ENCODE measurements at regions not wholly inside any gene's neighbourhood (a gene's known extent, or its start where the extent isn't known, plus 50 kb on each side); places are given as distances from the start of the nearest gene placed in this dataset.
"Not testable (repeated sequence)": the region's sequence is repeated elsewhere in the genome, so short reads cannot be mapped to it uniquely, and the experiment has no call there.

DNA sequence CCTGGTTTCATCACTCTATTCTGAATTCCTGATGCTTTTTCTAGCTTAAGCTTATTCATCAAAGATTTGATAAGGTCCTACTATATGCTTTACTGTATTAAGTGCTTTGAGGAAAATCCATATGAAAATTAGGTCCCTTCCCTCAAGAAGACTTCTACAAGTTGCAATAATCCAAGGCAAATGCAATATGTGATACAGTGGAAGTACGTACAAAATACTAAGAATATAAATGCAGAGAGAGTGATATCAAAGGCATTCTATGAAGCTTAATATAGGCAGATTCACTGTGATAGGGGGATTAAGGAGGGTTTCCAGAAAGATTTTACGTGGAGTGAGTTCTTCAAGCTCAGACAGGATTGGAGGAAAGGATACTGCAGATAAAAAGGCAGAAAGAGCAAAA lies 142.1 kb downstream of the C6orf118 start:
- DNase-seq: no peak

DNA sequence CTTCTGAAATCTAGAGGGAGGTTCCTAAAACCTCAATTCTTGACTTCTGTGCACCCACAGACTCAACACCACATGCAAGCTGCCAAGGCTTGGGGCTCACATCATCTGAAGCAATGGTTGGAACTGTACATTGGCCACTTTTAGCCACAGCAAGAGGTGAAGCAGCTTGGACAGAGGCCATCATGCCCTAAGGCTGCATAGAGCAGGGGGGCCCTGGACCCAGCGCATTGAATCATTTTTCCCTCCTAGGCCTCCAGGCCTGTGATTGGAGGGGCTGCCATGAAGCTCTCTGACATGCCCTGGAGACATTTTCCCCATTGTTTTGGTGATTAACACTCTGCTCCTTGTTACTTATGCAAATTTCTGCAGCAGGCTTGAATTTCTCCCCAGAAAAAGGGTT lies 145.9 kb downstream of the C6orf118 start:
- no peak for DNase-seq

DNA sequence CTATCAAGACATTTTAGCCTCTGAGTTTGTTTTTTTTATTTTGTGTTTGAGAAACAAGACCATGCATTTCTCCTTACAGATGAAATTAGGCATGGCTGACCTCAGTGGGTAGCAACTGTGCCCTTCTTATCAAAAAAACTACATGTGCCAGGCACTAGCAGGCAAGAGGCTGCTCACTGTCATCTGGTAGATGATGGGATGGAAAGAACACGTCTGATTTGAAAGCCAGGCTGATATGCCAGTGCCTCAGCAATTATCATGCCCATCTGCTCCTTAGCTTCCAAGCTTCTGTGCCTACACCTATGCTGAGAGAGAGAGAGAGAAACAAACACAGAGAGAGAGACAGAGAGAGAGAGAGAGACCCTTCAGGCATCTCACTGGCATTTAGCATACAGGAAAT lies 149.9 kb downstream of the C6orf118 start:
- DNase-seq: no peak

DNA sequence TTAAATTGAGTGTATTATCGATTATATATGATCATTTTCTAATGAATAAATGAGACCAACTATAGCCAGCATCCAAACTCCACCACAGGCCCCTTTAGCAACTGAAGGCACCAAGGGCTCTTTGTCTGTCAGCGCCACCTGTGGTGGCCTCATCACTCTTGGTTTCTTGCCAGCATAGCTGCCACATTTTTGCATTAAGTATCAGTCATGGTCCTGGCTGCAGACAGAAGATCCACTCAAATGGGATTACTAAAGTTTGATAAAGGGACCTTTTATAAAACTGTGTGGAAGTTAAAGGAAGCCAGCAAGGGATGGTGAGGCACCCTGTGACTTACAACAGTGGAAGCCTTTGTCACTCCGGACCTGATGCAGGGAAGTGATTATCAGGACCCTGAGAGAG lies 162.9 kb downstream of the C6orf118 start:
- no peak for DNase-seq

DNA sequence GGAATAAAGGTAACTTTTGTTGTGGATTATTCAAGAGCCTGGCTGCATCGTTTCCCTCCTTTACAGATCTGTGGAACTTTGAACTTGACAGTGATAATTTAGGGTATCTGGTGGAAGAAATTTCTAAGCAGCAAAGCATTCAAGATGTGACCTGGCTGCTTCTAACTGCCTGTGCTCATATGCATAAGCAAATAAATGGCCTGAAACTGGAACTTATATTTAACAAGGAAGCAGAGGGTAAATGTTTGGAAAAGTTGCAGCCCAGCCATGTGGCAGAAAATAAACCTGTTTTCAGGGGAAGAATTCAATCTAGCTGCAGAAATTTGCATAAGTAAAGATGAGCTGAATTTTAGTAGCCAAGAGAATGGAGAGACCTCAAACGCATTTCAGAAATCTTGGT lies 173.5 kb downstream of the C6orf118 start:
- DNase-seq: no peak

DNA sequence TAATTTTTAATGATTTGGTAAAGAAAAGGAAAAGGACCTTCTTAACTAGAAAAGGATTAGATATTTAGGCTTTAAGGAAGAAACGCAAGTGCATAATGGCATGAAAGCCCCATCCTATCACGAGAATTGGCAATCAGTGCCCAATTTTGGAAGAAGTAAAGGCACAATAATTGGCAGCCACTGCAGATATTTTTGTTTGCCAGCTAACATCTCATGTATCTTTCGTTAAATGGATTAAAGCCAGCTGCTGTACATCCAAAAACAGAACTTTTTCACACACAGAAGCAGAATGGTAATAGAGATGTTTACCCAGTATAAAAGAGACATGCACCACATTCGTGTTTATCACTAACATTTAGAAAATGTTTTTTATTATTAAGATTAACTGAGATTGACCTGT lies 180.3 kb downstream of the C6orf118 start:
- no peak for DNase-seq

DNA sequence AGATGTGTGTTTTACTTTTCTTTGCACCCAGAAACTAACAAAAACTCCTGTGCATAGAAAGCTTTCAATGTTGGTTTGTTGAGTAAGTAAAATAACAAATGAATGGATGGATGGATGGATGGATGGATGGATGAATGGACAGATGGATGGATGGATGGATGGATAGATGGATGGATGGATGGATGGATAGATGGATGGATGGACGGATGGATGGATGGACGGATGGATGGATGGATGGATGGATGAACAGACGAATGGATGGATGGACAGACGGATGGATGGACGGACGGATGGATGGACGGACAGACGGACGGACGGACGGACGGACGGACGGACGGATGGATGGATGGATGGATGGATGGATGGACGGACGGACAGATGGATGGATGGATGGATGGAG lies 181.7 kb downstream of the C6orf118 start:
- not testable (repeated sequence) for DNase-seq

DNA sequence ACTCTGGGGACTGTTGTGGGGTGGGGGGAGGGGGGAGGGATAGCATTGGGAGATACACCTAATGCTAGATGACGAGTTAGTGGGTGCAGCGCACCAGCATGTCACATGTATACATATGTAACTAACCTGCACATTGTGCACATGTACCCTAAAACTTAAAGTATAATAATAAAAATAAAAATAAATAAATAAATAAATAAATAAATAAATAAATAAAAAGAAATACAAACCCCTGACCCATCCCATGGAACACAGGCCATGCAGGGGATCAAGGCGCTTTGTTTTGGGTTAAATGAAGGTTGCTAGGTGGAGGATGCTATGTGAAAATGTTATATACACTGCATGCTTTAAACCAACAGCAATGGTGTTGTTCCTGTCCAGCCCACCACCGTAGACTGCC lies 184.7 kb downstream of the C6orf118 start:
- DNase-seq: not testable (repeated sequence)

DNA sequence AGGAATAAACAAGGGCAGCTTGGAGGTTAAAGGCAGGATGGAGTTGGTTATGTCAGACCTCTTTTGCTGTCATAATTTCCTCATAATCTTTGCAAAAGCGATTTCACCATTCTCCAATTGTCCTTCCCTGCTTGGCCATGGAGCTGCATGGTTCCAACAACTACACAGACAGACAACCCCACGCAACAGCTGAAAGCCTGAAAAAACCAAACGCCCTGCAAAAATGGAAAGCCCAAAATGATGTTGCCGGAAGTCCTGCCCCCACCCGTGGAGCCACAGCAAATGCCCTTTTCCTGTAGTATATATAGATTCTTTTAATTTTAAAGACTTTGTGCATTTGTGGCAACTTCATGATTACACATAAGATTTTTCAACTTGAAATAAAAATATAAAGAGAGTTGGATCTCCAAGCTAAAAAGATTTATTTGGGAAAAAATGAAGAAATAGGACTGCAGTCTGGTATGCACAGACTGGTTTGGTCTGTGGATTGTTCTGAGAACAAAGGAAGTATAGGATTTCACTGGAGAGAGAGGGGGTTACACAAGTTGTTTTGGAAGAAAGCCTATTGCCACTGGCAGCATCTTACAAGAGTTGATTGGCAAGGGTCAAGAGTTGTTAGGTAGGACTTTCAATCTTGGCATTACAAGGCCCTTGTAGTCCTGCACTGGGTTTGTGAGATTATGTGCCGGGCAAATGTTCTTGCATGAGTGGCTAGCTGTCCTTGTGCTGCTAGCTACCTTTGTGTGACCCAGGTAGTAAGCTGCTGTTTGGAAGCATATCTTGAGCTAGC lies 190.0 kb downstream of the C6orf118 start:
- no peak for DNase-seq

DNA sequence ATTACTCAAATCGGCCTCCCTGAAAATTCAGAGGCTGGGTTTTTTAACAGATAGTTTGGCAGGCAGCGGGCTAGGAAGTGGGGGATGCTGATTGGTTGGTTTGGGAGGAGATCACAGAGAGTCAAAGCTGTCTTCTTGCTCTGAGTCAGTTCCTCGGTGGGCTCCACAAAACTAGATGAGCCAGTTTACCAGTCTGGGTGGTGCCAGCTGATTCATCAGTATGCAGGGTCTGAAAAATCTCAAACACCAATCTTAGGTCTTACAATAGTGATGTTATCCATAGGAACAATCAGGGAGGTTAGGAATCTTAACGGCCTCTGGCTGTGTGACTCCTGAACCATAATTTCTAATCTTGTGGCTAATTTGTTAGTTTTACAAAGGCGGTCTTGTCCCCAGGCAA lies 190.7 kb downstream of the C6orf118 start:
- no peak for DNase-seq

DNA sequence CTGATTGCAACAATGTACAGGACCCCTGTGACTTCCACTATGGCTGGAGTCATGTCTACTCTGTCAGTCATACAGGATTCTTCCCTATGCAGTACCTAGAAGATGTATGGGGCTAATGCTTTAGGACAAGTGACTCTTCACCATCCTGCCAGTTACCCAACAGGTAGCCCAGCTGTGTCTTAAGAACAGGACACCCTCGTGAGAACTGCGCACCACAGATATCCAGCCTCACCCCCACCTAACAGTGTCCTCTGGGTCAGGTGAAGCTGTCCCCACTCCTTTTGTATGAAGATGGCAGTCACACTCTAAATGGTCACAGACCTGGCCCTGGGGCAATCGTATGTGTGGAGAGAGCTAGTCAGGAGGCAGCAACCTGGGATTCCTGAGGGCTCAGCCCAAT lies 191.6 kb downstream of the C6orf118 start:
- no peak for DNase-seq

DNA sequence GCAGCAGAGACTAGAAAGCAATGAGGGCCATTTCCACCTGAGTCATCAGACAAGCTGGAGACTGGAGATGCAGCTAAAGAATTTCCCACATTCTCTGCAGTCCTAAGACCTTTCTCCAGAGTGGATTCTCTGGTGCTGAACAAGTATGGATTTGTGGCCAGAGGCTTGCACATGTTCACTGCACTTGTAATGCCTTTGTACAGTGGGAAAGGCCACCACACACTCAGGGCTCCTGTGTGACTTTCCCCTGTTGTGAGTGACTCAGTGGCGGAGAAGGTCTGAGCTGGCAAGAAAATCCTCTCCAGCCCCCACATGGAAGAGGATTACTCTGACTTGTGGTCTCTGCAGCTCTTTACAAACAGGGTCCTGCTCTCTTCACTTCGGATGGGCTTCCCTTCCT lies 192.3 kb downstream of the C6orf118 start:
- DNase-seq: no peak

DNA sequence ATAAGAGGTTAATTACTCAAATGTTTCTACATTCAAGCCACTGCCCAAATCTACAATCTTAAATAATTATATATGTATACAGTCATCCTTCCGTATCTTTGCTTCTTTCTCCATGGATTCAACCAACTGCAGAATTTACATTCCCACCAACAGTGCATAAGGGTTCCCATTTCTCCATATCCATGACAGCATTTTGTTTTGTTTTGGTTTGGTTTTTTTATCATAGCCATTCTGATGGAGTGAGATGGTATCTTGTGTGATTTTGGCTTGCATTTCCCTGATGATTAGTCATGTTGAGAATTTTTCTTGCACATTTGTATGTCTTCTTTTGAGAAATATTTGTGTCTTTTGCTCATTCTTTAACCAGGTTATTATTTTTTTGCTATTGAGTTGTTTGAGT lies 198.5 kb downstream of the C6orf118 start:
- DNase-seq: no peak

DNA sequence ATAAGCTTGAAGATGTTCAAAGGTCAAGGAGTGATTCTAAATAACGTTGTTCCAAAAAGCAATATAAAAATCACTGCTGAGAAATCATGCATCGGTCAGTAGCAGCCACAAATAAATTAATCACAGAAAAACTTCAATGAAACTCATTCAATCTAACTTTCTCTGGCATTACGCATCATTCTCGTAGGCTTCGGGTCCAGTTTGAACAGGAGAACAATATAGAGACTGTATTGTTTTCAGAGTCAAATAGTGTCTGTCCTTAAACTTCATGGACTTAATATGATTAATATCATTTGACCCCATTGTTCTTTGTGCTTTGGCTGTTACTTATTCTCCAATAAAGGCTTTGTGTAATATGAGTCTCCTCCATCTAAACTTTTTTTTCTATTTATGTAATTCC lies 200.4 kb downstream of the C6orf118 start:
- DNase-seq: no peak

DNA sequence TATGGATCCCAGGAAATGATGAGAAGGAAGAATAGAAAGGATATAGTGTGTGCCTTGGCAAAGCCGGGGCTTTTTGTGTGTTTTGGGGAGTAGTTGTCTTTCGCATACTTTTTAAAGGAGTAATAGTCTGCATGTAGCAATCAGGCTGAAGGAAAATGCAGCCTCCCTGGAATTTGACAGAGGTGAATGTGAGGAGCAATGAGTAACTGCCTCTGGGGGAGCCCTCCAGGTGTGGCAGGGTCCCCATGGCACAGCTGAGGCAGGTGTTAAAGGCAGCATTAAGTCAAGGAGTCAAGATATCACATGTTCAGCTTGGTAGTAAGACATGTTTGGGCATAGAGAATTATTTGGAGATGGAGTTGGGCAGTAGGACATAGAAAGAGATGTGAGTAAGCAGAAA lies 203.1 kb downstream of the C6orf118 start:
- DNase-seq: no peak

DNA sequence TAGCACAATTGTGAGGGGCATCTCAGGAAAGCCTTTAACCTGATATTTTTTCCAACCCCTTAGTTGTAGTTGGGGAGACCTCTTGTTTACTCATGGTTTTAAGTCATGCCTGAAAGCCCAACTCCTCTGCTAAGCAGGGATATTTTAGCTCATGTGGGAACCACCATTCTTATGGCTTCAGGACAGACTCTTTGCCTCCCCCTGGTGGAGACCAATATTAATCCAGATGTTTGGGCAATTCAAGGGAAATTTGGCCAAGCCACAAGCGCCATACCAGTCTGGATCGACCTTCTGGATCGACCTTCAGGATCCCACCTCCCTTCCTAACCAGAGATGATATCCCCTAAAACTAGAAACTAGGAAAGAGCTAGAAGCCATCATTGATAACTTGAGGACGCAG lies 211.2 kb downstream of the C6orf118 start:
- DNase-seq: no peak

DNA sequence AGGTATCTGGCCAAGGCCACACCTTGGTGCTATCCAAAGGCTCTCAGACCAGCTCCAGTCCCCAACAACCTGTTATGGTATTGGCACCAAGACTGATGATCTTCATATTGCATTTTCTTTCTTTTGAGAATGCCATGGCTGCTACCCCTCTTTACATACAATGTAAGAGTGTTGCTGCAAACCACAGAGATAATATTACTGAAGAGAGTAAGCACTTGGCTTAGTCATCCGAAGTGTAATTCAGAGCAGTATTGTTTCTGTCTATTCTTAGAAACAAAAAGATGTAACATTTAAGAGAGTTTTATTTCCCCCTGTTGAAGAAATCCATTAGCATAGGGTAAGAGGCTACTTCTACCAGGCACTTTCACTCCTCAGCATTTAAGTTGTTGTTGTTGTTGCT lies 212.5 kb downstream of the C6orf118 start:
- no peak for DNase-seq

DNA sequence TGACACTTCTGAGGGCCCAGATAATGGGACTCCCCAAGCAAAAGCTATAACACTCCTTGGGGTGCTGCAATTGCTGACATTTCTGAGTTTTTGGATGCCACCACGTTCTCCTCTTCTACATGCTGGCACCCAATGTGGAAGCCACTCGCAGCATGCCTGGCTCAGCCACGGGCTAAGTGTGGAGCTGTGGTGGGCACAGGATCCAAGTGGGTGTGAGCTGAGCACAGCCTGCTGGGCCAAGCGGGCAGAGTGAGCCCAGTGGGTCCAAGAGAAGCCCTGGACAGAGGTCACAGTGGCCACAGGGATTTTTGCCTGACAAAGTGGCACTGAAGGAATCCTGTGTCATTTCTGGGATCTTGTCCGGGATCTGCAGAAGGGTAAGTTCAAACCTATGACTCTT lies 213.2 kb downstream of the C6orf118 start:
- DNase-seq: no peak

DNA sequence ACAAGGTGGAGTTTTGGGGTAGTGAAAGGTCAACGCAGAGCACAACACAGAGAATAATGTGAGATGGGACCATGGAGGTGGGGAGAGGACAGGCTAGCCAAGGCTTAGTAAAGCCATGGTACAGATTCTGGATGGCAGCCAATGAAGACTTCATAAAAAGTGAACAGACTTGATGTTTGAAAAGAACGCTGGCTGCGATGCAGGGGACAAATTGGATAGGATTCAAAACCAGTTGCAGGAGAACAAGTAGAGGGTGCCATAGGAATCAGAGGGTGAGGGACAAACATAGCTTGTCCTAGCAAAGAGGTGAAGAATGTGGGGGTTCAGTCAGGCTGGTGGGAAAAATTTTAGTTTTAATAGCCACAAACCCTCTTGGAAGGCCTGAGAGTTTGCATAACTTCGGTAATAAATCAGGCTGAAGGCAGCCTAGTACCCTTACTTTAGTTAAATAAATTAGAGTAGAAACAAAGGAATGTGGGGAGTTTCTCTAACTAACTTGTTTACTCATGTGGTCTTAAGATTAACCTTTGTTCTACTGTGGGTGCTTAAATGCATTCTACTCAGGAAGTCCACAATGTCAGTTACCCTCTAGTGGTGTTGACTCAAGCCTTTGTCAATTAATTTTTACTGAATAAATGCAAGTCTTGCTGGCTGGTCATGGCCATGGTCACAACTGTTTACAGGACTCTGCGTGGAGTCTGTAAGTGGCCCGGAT lies 216.4 kb downstream of the C6orf118 start:
- no peak for DNase-seq

DNA sequence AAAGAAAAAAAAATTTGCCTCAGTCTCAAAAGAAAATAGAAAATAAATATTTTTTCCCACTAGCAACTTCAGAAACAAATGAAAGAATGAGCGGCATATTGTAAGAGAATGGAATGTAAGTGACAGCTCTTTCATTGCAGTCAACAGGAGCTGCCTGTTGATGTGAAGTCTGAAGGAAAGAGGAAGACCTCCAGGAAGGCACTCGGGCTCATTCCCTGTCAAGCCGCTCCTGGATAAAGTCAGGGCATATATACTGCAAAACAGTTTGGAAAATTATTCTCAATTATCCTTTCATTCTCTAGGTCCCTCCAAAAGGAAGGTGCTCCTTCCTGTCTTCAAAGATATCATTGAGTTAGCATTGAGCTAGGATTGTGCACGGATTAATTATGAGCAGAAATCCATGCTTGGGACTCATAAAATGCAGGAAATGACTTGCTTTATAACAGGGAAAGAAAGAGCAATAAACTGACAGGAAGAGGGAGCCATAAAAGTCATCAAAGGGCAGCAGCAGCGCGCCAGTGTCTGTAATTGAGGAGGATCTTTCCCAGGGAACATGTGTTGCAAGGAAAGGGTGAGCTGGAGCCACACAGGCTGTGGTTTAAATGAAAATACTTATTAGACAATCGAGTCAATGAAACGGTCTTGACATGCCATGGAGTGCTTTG lies 218.2 kb downstream of the C6orf118 start:
- DNase-seq: no peak

DNA sequence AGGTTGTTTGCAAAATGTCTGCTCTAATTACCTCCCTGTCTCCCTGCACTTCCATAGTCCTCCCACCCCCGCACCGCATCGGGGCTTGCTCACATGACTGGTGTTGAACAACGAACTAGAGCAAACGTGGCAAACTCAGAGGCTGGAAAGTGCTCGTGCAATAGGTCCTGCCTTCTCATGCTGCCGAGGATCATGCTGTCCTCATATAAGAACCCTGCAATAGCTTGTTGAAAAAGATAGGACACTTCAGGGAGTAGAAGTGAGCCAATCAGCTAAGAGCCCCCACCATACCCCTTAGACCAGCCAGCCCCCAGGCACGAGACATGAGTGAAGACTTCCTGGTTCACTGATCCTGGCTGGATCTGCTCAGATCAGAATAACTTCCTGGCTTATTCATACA lies 219.2 kb downstream of the C6orf118 start:
- DNase-seq: no peak

DNA sequence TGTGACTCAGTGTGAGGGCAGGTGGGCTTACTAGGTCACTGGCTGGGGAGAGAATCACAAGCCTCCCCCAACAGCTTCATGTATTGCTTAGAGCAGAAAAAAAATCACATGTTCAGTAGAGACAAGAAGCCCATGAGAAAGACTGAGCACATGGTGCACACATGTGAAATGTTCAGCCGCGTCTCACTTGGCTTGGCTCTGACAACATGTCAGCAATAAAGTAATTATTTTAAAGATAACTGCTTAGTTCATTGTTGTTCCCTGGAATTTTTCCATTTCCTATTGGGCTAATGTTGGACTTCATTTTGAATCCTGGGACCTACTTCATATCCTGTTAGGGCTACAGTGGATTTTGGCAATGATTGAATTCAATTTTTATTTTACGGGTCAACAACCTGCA lies 222.6 kb downstream of the C6orf118 start:
- DNase-seq: no peak

DNA sequence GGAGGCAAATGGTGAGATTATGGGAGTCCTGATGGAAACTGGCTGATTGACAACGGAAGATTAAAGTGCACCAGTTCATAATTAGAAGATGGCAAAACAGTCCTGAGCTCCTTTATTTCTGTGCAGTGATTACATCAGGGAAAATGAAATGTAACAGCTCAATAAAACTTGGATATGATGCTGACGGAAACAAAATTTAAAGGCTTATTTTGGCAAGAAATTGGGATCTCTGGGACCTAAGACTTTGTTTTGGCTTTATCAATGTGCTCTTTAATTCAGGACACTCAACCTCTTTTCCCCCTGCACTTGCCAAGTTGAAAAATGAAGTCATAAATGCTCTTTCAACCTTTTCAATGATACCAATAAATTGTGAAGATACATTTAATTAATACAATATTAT lies 226.8 kb downstream of the C6orf118 start:
- no peak for DNase-seq

DNA sequence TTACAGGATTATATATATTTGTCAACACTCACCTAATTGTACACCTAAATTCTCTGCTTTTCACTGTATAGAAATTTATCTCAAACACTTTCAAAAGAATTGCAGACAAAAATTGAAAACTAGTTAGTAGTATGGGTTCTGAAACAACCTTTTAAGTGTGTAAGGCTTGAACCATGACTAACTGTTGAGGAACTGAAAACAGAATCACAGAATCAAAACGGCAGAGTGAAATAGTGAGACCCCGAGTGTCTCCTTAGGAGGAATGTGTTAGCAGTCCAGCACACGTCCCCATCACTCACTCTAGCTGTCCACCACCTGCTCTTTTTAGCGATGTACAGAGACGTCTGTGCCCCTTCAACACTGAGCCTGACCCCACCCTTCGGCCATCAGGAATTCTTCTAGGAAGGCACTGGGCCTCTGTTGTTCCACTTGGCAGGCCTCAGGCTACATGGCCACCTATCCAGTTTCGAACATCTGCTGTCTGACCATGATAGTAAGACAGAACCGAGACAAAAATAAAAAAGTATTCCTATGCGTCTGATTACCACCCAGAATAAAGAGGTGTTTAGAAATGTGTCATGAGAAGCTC lies 227.4 kb downstream of the C6orf118 start:
- no peak for DNase-seq
